ENCODE measurements at regions not wholly inside any gene's neighbourhood (a gene's known extent, or its start where the extent isn't known, plus 50 kb on each side); places are given as distances from the start of the nearest gene placed in this dataset.
"Not testable (repeated sequence)": the region's sequence is repeated elsewhere in the genome, so short reads cannot be mapped to it uniquely, and the experiment has no call there.

GRCh38 chr6:67914419-67914818, 720.7 kb upstream of the ADGRB3 start:
- ChIA-PET POLR2A (ENCODE audit: low non-redundant PET) (no interaction called here), CTCF (no interaction called here)
- Histone ChIP-seq H3K4me1 (ENCODE audit: insufficient read depth, low read length, poor library complexity, severe bottlenecking) (no peaks in the 10 kb centered on the region), H3K9me3 (ENCODE audit: low read depth, low read length, poor library complexity, severe bottlenecking) (no peaks in the 10 kb centered on the region), H3K27ac (ENCODE audit: low read depth, low read length, poor library complexity, severe bottlenecking) (no peak overlapping the region), H3K4me3 (ENCODE audit: low read depth, low read length, poor library complexity, severe bottlenecking) (no peak overlapping the region), H3K27me3 (replicated peaks; ENCODE audit: insufficient read depth, low read depth, low read length, poor library complexity) (no peaks in the 10 kb centered on the region), H3K36me3 (ENCODE audit: insufficient read depth, low read length, poor library complexity, severe bottlenecking) (no peaks in the 10 kb centered on the region)
- no TSS peak for BruUV-seq (replicated peaks)
- DNase-seq (ENCODE audit: low spot score) = no peak
- TF ChIP-seq EZH2 (IDR thresholded peaks at IDR 0.05; ENCODE audit: borderline replicate concordance, low read depth, low read length, poor library complexity, severe bottlenecking) (no peak), CTCF (conservative IDR thresholded peaks at IDR 0.05; ENCODE audit: low read depth, low read length) (no peak)
- intact Hi-C loops (cut with micrococcal nuclease; ENCODE audit: unreplicated experiment) = no loop called here

- no peaks in the 10 kb centered on the region for H3K27me3 ChIP-seq (replicated peaks; ENCODE audit: insufficient read depth, low read depth, low read length, poor library complexity)
- BruUV-seq (replicated peaks) = no TSS peak
- H3K4me1 ChIP-seq (ENCODE audit: insufficient read depth, low read length, poor library complexity, severe bottlenecking) = no peaks in the 10 kb centered on the region
- TF ChIP-seq CTCF (conservative IDR thresholded peaks at IDR 0.05; ENCODE audit: low read depth, low read length) = no peak
- no peak for TF ChIP-seq EZH2 (IDR thresholded peaks at IDR 0.05; ENCODE audit: borderline replicate concordance, low read depth, low read length, poor library complexity, severe bottlenecking)
- H3K4me3 ChIP-seq (ENCODE audit: low read depth, low read length, poor library complexity, severe bottlenecking) = no peak overlapping the region
- no peak overlapping the region for H3K27ac ChIP-seq (ENCODE audit: low read depth, low read length, poor library complexity, severe bottlenecking)
- POLR2A ChIA-PET (ENCODE audit: low non-redundant PET) = no interaction called here
- no peaks in the 10 kb centered on the region for H3K9me3 ChIP-seq (ENCODE audit: low read depth, low read length, poor library complexity, severe bottlenecking)
- intact Hi-C loops (cut with micrococcal nuclease; ENCODE audit: unreplicated experiment) = no loop called here
- H3K36me3 ChIP-seq (ENCODE audit: insufficient read depth, low read length, poor library complexity, severe bottlenecking) = no peaks in the 10 kb centered on the region
- no peak for DNase-seq (ENCODE audit: low spot score)
- CTCF ChIA-PET = no interaction called here
Observed at GRCh38 chr6:67909354-67909753, 725.7 kb upstream of the ADGRB3 start.

GRCh38 chr6:67908379-67908778, 726.7 kb upstream of the ADGRB3 start:
- CTCF ChIA-PET = no interaction called here
- TF ChIP-seq EZH2 (IDR thresholded peaks at IDR 0.05; ENCODE audit: borderline replicate concordance, low read depth, low read length, poor library complexity, severe bottlenecking) (no peak), CTCF (conservative IDR thresholded peaks at IDR 0.05; ENCODE audit: low read depth, low read length) (no peak)
- Histone ChIP-seq H3K4me3 (ENCODE audit: low read depth, low read length, poor library complexity, severe bottlenecking) (no peak overlapping the region), H3K27ac (ENCODE audit: low read depth, low read length, poor library complexity, severe bottlenecking) (no peak overlapping the region), H3K36me3 (ENCODE audit: insufficient read depth, low read length, poor library complexity, severe bottlenecking) (no peaks in the 10 kb centered on the region), H3K27me3 (replicated peaks; ENCODE audit: insufficient read depth, low read depth, low read length, poor library complexity) (no peaks in the 10 kb centered on the region), H3K9me3 (ENCODE audit: low read depth, low read length, poor library complexity, severe bottlenecking) (no peaks in the 10 kb centered on the region), H3K4me1 (ENCODE audit: insufficient read depth, low read length, poor library complexity, severe bottlenecking) (no peaks in the 10 kb centered on the region)
- no peak for DNase-seq (ENCODE audit: low spot score)
- BruUV-seq (replicated peaks) = no TSS peak
- POLR2A ChIA-PET (ENCODE audit: low non-redundant PET) = no interaction called here
- intact Hi-C loops (cut with micrococcal nuclease; ENCODE audit: unreplicated experiment) = no loop called here

- CTCF ChIA-PET = interaction anchor here (0.6 kb wide), 1 partner anchor 192 kb away, joined by 10 read pairs; no protein-coding TSS in a partner anchor
- not testable (repeated sequence) for DNase-seq (ENCODE audit: low spot score)
Observed at GRCh38 chr6:67904735-67905134, 730.3 kb upstream of the ADGRB3 start.

More at GRCh38 chr6:67904735-67905134, 730.3 kb upstream of the ADGRB3 start:
- H3K36me3 ChIP-seq (ENCODE audit: insufficient read depth, low read length, poor library complexity, severe bottlenecking); H3K9me3 ChIP-seq (ENCODE audit: low read depth, low read length, poor library complexity, severe bottlenecking); H3K4me1 ChIP-seq (ENCODE audit: insufficient read depth, low read length, poor library complexity, severe bottlenecking); intact Hi-C loops (cut with micrococcal nuclease; ENCODE audit: unreplicated experiment); POLR2A ChIA-PET (ENCODE audit: low non-redundant PET); H3K4me3 ChIP-seq (ENCODE audit: low read depth, low read length, poor library complexity, severe bottlenecking); H3K27me3 ChIP-seq (replicated peaks; ENCODE audit: insufficient read depth, low read depth, low read length, poor library complexity); H3K27ac ChIP-seq (ENCODE audit: low read depth, low read length, poor library complexity, severe bottlenecking); BruUV-seq (replicated peaks): not testable (repeated sequence)

Data from A673 (cell line).